Stimulated activated naive CD8-positive, alpha-beta T cell treated with anti-CD3 and anti-CD28 coated beads, Interleukin-15, Interleukin-2, amounts not matched to agents 100 ng/mL and 50 ng/mL, for 24 hours (primary cell): ENCODE measurements at regions not wholly inside any gene's neighbourhood (a gene's known extent, or its start where the extent isn't known, plus 50 kb on each side); places are given as distances from the start of the nearest gene placed in this dataset.

Experiments
- H3K27ac Mint-ChIP-seq: one replicate; pipeline ENCODE4 v1.8.0; 2021; ENCODE audit warnings: mild to moderate bottlenecking, mixed read lengths
- H3K27me3 Mint-ChIP-seq: one replicate; pipeline ENCODE4 v1.8.0; 2021; ENCODE audit warnings: mixed read lengths
- H3K36me3 Mint-ChIP-seq: one replicate; pipeline ENCODE4 v1.8.0; 2021; ENCODE audit warnings: low read depth, mixed read lengths
- H3K4me1 Mint-ChIP-seq: one replicate; pipeline ENCODE4 v1.8.0; 2021; ENCODE audit warnings: low read depth, mixed read lengths
- H3K4me3 Mint-ChIP-seq: one replicate; pipeline ENCODE4 v1.8.0; 2021; ENCODE audit warnings: mild to moderate bottlenecking, mixed read lengths
- H3K9me3 Mint-ChIP-seq: one replicate; pipeline ENCODE4 v1.8.0; 2021; ENCODE audit warnings: mixed read lengths

DNA sequence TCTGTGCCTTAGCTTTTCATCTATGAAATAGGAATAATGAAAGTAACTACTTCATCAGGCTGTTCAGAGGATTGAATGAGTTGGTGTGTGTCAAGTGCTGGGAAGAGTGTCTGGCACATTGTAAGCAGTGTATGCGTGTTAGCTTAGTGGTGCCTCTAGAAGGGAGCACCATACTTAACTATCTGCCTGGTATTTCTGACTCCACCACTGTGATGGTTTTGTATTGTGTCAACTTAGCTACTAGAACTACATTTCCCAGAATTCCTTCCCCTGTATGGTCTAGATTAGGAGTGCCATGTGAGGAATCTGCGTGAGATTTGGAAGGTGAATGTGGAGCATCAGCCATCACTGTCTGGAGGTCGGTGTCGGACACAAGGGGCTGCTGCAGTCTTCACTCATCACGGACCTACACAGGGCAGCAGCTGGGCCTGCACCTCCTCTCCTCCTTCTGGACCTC, 115.4 kb upstream of the GALNT15 start:
- Mint-ChIP-seq H3K36me3 (no peaks in the 10 kb centered on the region), H3K27ac (no peak overlapping the region), H3K27me3 (peaks cover 8% of the 10 kb centered on the region), H3K4me1 (no peaks in the 10 kb centered on the region), H3K4me3 (no peak overlapping the region), H3K9me3 (no peaks in the 10 kb centered on the region)

DNA sequence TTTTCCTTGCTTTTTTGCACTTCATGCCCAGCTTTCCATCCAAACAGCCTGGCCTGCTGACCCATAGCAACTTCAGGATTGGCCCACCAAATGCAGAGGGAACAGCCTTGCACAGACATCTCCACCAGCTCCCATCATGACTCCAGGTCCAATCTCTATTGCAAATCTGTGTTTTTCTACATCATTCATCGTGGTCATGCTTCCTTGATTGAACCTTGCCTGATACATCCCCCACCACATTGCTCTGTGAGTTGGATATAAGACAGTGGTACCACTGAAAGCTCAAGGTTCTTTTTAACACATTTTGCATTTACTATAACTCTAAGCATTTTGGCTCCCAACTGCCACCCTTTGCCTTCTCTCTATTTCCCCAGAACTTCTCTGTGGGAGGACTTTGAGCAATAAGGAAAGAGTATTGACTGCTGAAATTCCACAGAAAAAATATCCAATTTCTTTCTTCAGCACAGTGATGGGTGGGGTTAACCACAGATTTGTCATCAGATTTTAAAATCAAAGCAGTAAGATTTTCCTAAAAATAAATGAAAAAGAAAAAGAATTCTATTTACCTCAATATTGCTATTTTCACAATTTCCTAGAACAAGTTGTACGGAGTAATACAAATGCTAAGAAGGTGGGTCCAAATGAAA, 114.6 kb upstream of the GALNT15 start:
- Mint-ChIP-seq H3K9me3 (no peaks in the 10 kb centered on the region), H3K4me3 (no peak overlapping the region), H3K4me1 (no peaks in the 10 kb centered on the region), H3K27me3 (peaks cover 8% of the 10 kb centered on the region), H3K27ac (no peak overlapping the region), H3K36me3 (no peaks in the 10 kb centered on the region)

GRCh38 chr3:16060358-16060852, 114.1 kb upstream of the GALNT15 start:
- Mint-ChIP-seq H3K27ac (no peak overlapping the region), H3K9me3 (no peaks in the 10 kb centered on the region), H3K36me3 (no peaks in the 10 kb centered on the region), H3K27me3 (peaks cover 8% of the 10 kb centered on the region), H3K4me3 (no peak overlapping the region), H3K4me1 (no peaks in the 10 kb centered on the region)

DNA sequence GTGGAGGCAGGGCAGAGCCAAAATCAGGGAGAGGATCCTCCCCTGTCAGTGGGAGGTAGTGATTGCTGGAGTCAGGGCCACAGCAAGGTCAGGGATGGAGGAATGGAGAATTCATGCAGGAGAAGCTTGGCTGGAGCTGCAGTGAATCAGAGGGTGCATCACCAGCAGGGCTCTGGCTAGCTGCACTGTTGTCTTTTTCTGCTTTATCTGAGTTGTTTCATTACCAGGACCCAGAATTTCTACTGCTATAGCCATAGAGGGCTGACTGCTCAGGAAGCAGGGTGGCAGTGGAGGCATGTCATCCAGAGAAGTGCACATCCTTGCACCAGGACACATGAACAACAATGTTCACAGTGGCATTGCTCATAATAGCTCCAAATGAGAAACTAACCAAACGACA, 113.5 kb upstream of the GALNT15 start:
- H3K36me3 Mint-ChIP-seq: no peaks in the 10 kb centered on the region
- H3K27me3 Mint-ChIP-seq: peaks cover 8% of the 10 kb centered on the region
- no peak overlapping the region for H3K4me3 Mint-ChIP-seq
- H3K9me3 Mint-ChIP-seq: no peaks in the 10 kb centered on the region
- no peak overlapping the region for H3K27ac Mint-ChIP-seq
- H3K4me1 Mint-ChIP-seq: no peaks in the 10 kb centered on the region

- Mint-ChIP-seq H3K4me1 (no peaks in the 10 kb centered on the region), H3K27ac (no peak overlapping the region), H3K9me3 (no peaks in the 10 kb centered on the region), H3K4me3 (no peak overlapping the region), H3K27me3 (peaks cover 8% of the 10 kb centered on the region), H3K36me3 (no peaks in the 10 kb centered on the region)
Observed at GRCh38 chr3:16061491-16061890, 113.0 kb upstream of the GALNT15 start.

- Mint-ChIP-seq H3K27me3 (peaks cover 8% of the 10 kb centered on the region), H3K9me3 (no peaks in the 10 kb centered on the region), H3K4me1 (no peaks in the 10 kb centered on the region), H3K4me3 (no peak overlapping the region), H3K27ac (no peak overlapping the region), H3K36me3 (no peaks in the 10 kb centered on the region)
Observed at GRCh38 chr3:16063603-16064002, 110.9 kb upstream of the GALNT15 start.

DNA sequence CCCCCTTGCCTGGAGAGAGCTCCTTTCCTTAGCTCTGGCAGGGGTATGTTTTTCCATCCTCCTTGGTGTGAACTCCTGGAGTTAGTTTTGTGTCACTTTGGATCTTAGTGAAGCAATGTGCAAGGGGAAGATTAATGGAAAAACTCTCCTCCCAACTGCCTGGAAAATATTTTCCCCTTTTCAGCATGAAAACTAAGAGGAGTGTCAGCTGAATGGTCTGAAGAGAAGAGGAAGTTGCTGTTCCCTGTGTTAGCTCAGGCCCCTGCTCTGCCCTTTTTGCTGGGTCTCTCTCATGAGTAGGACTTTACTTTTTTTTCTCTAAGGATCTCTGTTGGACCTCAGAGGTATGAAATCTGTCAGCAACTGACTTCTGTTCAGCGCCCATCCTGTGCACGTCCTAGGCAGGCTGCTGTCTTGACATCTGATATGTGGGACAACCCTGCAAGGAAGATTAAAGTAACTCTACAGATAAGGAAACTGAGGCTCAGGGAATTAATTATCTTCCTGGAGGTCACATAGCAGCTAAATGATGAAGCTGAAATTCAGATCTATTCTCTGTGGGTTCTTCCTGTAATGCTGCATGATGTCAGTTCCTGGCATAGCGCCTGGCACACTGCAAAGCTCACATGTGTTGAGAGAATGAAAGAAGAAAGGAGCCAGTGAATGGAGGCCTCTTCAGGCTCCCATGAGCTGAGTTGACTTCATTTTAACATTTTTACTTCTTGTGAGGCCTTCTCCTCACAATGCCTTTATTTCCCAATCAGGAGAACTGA, 109.7 kb upstream of the GALNT15 start:
- H3K9me3 Mint-ChIP-seq: no peaks in the 10 kb centered on the region
- no peak overlapping the region for H3K27ac Mint-ChIP-seq
- H3K4me3 Mint-ChIP-seq: no peak overlapping the region
- peaks cover 8% of the 10 kb centered on the region for H3K27me3 Mint-ChIP-seq
- no peaks in the 10 kb centered on the region for H3K36me3 Mint-ChIP-seq
- no peaks in the 10 kb centered on the region for H3K4me1 Mint-ChIP-seq

- Mint-ChIP-seq H3K4me1 (no peaks in the 10 kb centered on the region), H3K36me3 (no peaks in the 10 kb centered on the region), H3K9me3 (no peaks in the 10 kb centered on the region), H3K27me3 (peaks cover 5% of the 10 kb centered on the region), H3K4me3 (no peak overlapping the region), H3K27ac (no peak overlapping the region)
Observed at GRCh38 chr3:16066545-16066944, 107.9 kb upstream of the GALNT15 start.

- no peak overlapping the region for H3K27ac Mint-ChIP-seq
Observed at GRCh38 chr3:16066975-16067374, 107.5 kb upstream of the GALNT15 start.

GRCh38 chr3:16067837-16068471, 106.5 kb upstream of the GALNT15 start:
- Mint-ChIP-seq H3K4me1 (no peaks in the 10 kb centered on the region), H3K27me3 (peaks cover under 1% of the 10 kb centered on the region), H3K27ac (no peak overlapping the region), H3K36me3 (no peaks in the 10 kb centered on the region), H3K9me3 (peaks cover 5% of the 10 kb centered on the region), H3K4me3 (no peak overlapping the region)

More at GRCh38 chr3:16066975-16067374, 107.5 kb upstream of the GALNT15 start:
- Mint-ChIP-seq H3K4me3 (no peak overlapping the region), H3K4me1 (no peaks in the 10 kb centered on the region), H3K27me3 (peaks cover 3% of the 10 kb centered on the region), H3K9me3 (peaks cover 3% of the 10 kb centered on the region), H3K36me3 (no peaks in the 10 kb centered on the region)

DNA sequence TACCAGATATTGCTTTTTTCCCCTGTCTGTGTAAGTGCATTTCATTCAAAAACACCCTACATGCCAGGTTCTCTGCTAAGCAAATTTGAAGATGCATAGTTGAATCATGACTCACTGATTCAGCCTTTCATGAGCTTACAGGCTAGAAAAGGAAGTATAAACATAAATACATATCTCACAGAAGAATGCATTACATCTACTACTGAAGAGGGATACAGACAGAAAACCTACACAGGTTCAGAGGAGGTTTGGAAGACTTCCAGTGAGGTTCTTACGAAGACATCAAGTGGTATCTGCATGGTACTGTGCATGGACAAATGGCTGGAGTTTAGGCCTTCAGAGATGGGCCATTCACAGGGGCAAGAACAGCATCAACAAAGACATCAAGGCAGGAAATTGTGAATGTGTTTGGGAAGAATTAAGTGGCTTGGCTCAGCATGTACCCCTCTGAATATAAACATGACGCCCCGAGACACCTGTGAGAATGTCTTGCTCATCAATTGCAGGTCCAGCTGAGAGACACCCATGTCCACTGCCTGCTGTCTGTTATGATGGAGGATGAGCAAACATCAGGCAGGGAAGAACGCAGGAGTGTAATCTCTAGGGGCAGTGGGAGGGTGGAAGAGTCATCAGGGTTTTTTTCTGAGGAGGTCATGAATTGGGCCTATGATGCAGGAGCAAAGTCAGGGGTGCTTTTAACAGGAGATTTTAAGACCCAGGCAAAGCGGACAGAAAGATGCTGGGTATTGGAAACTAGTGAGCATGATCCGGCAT, 105.1 kb upstream of the GALNT15 start:
- Mint-ChIP-seq H3K27me3 (no peaks in the 10 kb centered on the region), H3K4me3 (no peak overlapping the region), H3K27ac (no peak overlapping the region), H3K9me3 (peaks cover 5% of the 10 kb centered on the region), H3K4me1 (no peaks in the 10 kb centered on the region), H3K36me3 (no peaks in the 10 kb centered on the region)

DNA sequence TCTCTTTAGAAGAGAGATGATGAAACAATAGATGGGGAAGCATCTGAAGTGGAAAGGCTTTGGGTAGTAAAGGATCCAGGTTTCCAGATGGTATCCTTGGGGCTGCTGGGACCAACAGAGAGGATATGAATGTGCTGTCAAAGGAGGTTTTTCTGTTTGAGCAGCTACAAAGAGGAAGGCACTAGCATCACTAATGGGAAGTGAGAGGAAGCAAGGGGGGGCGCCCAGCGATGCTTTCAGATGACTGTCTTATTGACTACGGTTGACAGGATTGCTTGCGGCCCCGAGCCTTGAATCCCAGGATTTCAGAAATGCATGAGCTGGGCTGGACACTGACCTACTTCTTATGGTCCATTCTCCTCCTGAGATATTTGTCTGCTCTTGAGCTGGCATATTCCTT, 103.8 kb upstream of the GALNT15 start:
- Mint-ChIP-seq H3K36me3 (no peaks in the 10 kb centered on the region), H3K27me3 (no peaks in the 10 kb centered on the region), H3K9me3 (peaks cover 5% of the 10 kb centered on the region), H3K27ac (no peak overlapping the region), H3K4me1 (no peaks in the 10 kb centered on the region), H3K4me3 (no peak overlapping the region)

DNA sequence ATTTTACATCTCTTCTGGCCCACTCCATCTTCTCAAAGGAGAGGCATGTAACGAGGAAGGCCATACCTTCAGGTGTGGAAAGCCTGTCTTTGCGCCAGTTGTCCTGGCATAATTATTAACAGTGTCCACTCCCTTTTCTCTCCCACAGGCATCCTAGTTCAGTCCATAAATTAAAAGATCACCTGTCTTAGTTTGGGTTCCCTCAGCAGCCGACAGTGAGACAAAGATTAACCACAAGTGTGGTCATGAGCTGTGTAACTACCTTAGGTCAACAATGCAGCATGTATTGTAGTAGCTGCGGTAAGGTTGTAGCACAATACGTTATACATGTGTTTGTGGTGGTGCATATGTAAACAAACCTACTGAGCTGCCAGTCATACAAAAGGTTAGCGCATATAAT, 103.3 kb upstream of the GALNT15 start:
- peaks cover 5% of the 10 kb centered on the region for H3K9me3 Mint-ChIP-seq
- no peaks in the 10 kb centered on the region for H3K27me3 Mint-ChIP-seq
- H3K4me3 Mint-ChIP-seq: no peak overlapping the region
- H3K27ac Mint-ChIP-seq: no peak overlapping the region
- H3K4me1 Mint-ChIP-seq: no peaks in the 10 kb centered on the region
- H3K36me3 Mint-ChIP-seq: no peaks in the 10 kb centered on the region

- Mint-ChIP-seq H3K4me3 (no peak overlapping the region), H3K4me1 (no peaks in the 10 kb centered on the region), H3K9me3 (peaks cover 7% of the 10 kb centered on the region), H3K27me3 (peaks cover 2% of the 10 kb centered on the region), H3K36me3 (no peaks in the 10 kb centered on the region), H3K27ac (no peak overlapping the region)
Observed at GRCh38 chr3:16072420-16073110, 101.9 kb upstream of the GALNT15 start.
